Renal cortex interstitium (tissue), 11 donors: ENCODE measurements at regions not wholly inside any gene's neighbourhood (a gene's known extent, or its start where the extent isn't known, plus 50 kb on each side); places are given as distances from the start of the nearest gene placed in this dataset.

Experiments used
- DNase-seq, 11 donors: peaks; one replicate each; pipeline ENCODE4 v3.0.0-alpha.2; 2013; ENCODE audit warnings: low read depth in 9 of 11, low spot score in 4 of 11; ENCODE audit errors: extremely low read depth in 1 of 11

GRCh38 chr12:87163122-87163521 lies 866.1 kb downstream of the C12orf50 start:
- DNase-seq = no peak

GRCh38 chr12:87160848-87161601 lies 868.2 kb downstream of the C12orf50 start:
- peak in 1 of 11 donors; percentile 5 for DNase-seq

- DNase-seq = no peak
Observed at GRCh38 chr12:87157791-87158190, 871.4 kb downstream of the C12orf50 start.

GRCh38 chr12:87155621-87156020 lies 873.6 kb downstream of the C12orf50 start:
- DNase-seq = no peak

- DNase-seq = no peak
Observed at GRCh38 chr12:87152841-87153528, 876.2 kb downstream of the C12orf50 start.

GRCh38 chr12:87152075-87152474 lies 877.1 kb downstream of the C12orf50 start:
- no peak for DNase-seq

GRCh38 chr12:87150969-87151662 lies 878.1 kb downstream of the C12orf50 start:
- DNase-seq = no peak

GRCh38 chr12:87142342-87142741 lies 886.2 kb upstream of the MGAT4C start:
- DNase-seq = no peak

- DNase-seq = no peak
Observed at GRCh38 chr12:87141091-87141490, 884.9 kb upstream of the MGAT4C start.

GRCh38 chr12:87140262-87140661 lies 884.1 kb upstream of the MGAT4C start:
- no peak for DNase-seq

- DNase-seq = no peak
Observed at GRCh38 chr12:87137220-87137619, 881.0 kb upstream of the MGAT4C start.

- no peak for DNase-seq
Observed at GRCh38 chr12:87136330-87136976, 880.3 kb upstream of the MGAT4C start.

- no peak for DNase-seq
Observed at GRCh38 chr12:87127272-87127671, 871.1 kb upstream of the MGAT4C start.

- DNase-seq = no peak
Observed at GRCh38 chr12:87121896-87122295, 865.7 kb upstream of the MGAT4C start.

GRCh38 chr12:87120440-87120839 lies 864.2 kb upstream of the MGAT4C start:
- DNase-seq = no peak

GRCh38 chr12:87119713-87120112 lies 863.5 kb upstream of the MGAT4C start:
- no peak for DNase-seq

GRCh38 chr12:87117526-87117925 lies 861.3 kb upstream of the MGAT4C start:
- DNase-seq = no peak

- DNase-seq = no peak
Observed at GRCh38 chr12:87116780-87117179, 860.6 kb upstream of the MGAT4C start.

GRCh38 chr12:87112571-87113345 lies 856.6 kb upstream of the MGAT4C start:
- no peak for DNase-seq
